Esophagus squamous epithelium (tissue), 5 donors: ENCODE measurements at regions not wholly inside any gene's neighbourhood (a gene's known extent, or its start where the extent isn't known, plus 50 kb on each side); places are given as distances from the start of the nearest gene placed in this dataset.

Source experiments
- DNase-seq: peaks from one replicate; lab custom pipeline; 2025; lab: John Stamatoyannopoulos, UW
- H3K27ac ChIP-seq, 4 donors: fragments of 200-600 bp; sonication (generic); one replicate each; pipeline ENCODE4 v1.5.1; 2016 to 2019; ENCODE audit warnings: mild to moderate bottlenecking in 1 of 4
- H3K27me3 ChIP-seq, 4 donors: fragments of 200-600 bp; sonication (generic); 1 replicate in 3 of 4; 2 replicates in 1 of 4; pipeline versions ENCODE4 v1.5.1 to v1.6.0; 2017 to 2021; ENCODE audit warnings: antibody characterized with exemption in 1 of 4
- H3K36me3 ChIP-seq, 3 donors: fragments of 200-600 bp; sonication (generic); one replicate each; pipeline ENCODE4 v1.5.1; 2016 to 2019
- H3K4me1 ChIP-seq, 3 donors: fragments of 200-600 bp; sonication (generic); one replicate each; pipeline ENCODE4 v1.5.1; 2017 to 2019
- H3K4me3 ChIP-seq, 4 donors: fragments of 200-600 bp; sonication (generic); 1 replicate in 3 of 4; 2 replicates in 1 of 4; pipeline ENCODE4 v1.5.1; 2016 to 2019; ENCODE audit warnings: mild to moderate bottlenecking in 2 of 4, moderate library complexity in 1 of 4
- H3K9me3 ChIP-seq, 3 donors: fragments of 200-600 bp; sonication (generic); one replicate each; pipeline ENCODE4 v1.5.1; 2016 to 2019
- CTCF ChIP-seq, 6 experiments: fragments of 450-650 bp in 4 of 6; fragments of 200-600 bp in 2 of 6; sonication (generic) in 2 of 6; IDR thresholded peaks; one replicate each; pipeline ENCODE4 v1.5.1; 2016 to 2019; ENCODE audit warnings: antibody characterized with exemption in 6 of 6, mild to moderate bottlenecking in 4 of 6, moderate library complexity in 4 of 6
- POLR2A ChIP-seq, 4 donors: fragments of 450-650 bp; IDR thresholded peaks; one replicate each; pipeline ENCODE4 v1.6.1; 2017; ENCODE audit warnings: antibody characterized with exemption in 4 of 4, mild to moderate bottlenecking in 4 of 4, moderate library complexity in 3 of 4
- WGBS, 2 donors: methylation state at CpG; one replicate each; pipeline ENCODE4 v1.1.5; 2018; 5-methylcytosine and 5-hydroxymethylcytosine counted together
- intact Hi-C: fragments of 100-400 bp; cut with DNase I; formaldehyde crosslinking; loops from one replicate; pipeline ENCODE4 v1.15.0; 2022
- donor health status: DM: yes; HTN: yes; CAD: no.

GRCh38 chr17:68804777-68805520 is 150.2 kb downstream of the ABCA8 start:
- no peaks in the 10 kb centered on the region for H3K4me1 ChIP-seq
- intact Hi-C loops, result no loop called here
- DNase-seq, result no peak
- whole genome bisulfite sequencing, 2 donors, result 84 to 90% methylated on average over 1 of the region's 1 CpG
- no peaks in the 10 kb centered on the region for H3K27me3 ChIP-seq
- no peak overlapping the region for H3K4me3 ChIP-seq
- no peak for TF ChIP-seq CTCF (IDR thresholded peaks at IDR 0.05)
- TF ChIP-seq POLR2A (IDR thresholded peaks at IDR 0.05), result no peak
- no peaks in the 10 kb centered on the region for H3K36me3 ChIP-seq
- H3K27ac ChIP-seq, result no peak overlapping the region
- no peaks in the 10 kb centered on the region for H3K9me3 ChIP-seq

- no peaks in the 10 kb centered on the region for H3K9me3 ChIP-seq
- 46 to 55% methylated on average over 4 of the region's 4 CpGs for WGBS, 2 donors
- intact Hi-C loops, result no loop called here
- TF ChIP-seq CTCF (IDR thresholded peaks at IDR 0.05), result no peak
- TF ChIP-seq POLR2A (IDR thresholded peaks at IDR 0.05), result no peak
- no peaks in the 10 kb centered on the region for H3K4me1 ChIP-seq
- no peak for DNase-seq
- no peaks in the 10 kb centered on the region for H3K36me3 ChIP-seq
- no peak overlapping the region for H3K27ac ChIP-seq
- H3K4me3 ChIP-seq, result no peak overlapping the region
- H3K27me3 ChIP-seq, result no peaks in the 10 kb centered on the region
Observed at GRCh38 chr17:68803164-68803929, 151.8 kb downstream of the ABCA8 start.

- H3K9me3 ChIP-seq, result no peaks in the 10 kb centered on the region
- DNase-seq, result no peak
- no peak for TF ChIP-seq POLR2A (IDR thresholded peaks at IDR 0.05)
- no peak for TF ChIP-seq CTCF (IDR thresholded peaks at IDR 0.05)
- H3K36me3 ChIP-seq, result no peaks in the 10 kb centered on the region
- H3K27ac ChIP-seq, result no peak overlapping the region
- no peaks in the 10 kb centered on the region for H3K4me1 ChIP-seq
- intact Hi-C loops, result no loop called here
- 81 to 82% methylated on average over 7 of the region's 9 CpGs for WGBS, 2 donors
- no peaks in the 10 kb centered on the region for H3K27me3 ChIP-seq
- no peak overlapping the region for H3K4me3 ChIP-seq
Observed at GRCh38 chr17:68801335-68802247, 153.6 kb downstream of the ABCA8 start.

GRCh38 chr17:68800751-68801150 is 154.4 kb downstream of the ABCA8 start:
- peaks cover 0 to 2% (median 0%) of the 10 kb centered on the region in 3 donors for H3K4me1 ChIP-seq
- H3K27me3 ChIP-seq, result no peaks in the 10 kb centered on the region
- H3K4me3 ChIP-seq, result no peak overlapping the region
- no peak overlapping the region for H3K27ac ChIP-seq
- no peak for DNase-seq
- intact Hi-C loops, result no loop called here
- TF ChIP-seq CTCF (IDR thresholded peaks at IDR 0.05), result no peak
- H3K9me3 ChIP-seq, result no peaks in the 10 kb centered on the region
- H3K36me3 ChIP-seq, result no peaks in the 10 kb centered on the region
